HL-60 (cell line): ENCODE measurements at regions not wholly inside any gene's neighbourhood (a gene's known extent, or its start where the extent isn't known, plus 50 kb on each side); places are given as distances from the start of the nearest gene placed in this dataset.

Source experiments
- POLR2AphosphoS5 ChIP-seq: IDR thresholded peaks from 2 replicates; pipeline ENCODE4 v1.6.1; 2012; ENCODE audit warnings: low read depth
- SPI1 ChIP-seq: IDR thresholded peaks from 2 replicates; pipeline ENCODE4 v1.6.1; 2012; ENCODE audit warnings: low read depth, mild to moderate bottlenecking, borderline replicate concordance
- TF ChIP-seq, protein P1 (sequence below): IDR thresholded peaks from one replicate; pipeline ENCODE4 v1.5.1; 2011; ENCODE audit warnings: low read length, control low read depth, inconsistent platforms; ENCODE audit not compliant: insufficient read depth

DNA sequence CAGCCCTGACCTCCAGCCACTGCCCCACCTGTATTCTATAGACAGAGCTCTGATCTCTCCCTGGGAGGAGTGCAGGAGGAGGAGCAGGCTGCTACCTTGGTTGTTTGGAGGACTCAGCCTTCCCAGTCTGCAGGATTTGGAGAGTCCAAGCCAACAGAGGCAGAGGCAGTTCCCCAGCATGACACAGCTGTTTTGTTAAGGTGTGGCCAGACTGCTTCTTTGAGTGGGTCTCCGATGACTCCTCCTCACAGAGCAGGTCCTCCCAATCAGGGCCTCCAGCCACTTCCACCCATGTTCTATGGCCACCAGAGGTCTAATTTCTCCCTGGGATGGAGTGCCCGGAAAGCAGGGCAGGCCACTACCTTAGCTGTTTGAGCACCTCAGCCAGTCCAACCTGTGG lies 203.5 kb downstream of the HACE1 start:
- TF ChIP-seq, protein P1, sequence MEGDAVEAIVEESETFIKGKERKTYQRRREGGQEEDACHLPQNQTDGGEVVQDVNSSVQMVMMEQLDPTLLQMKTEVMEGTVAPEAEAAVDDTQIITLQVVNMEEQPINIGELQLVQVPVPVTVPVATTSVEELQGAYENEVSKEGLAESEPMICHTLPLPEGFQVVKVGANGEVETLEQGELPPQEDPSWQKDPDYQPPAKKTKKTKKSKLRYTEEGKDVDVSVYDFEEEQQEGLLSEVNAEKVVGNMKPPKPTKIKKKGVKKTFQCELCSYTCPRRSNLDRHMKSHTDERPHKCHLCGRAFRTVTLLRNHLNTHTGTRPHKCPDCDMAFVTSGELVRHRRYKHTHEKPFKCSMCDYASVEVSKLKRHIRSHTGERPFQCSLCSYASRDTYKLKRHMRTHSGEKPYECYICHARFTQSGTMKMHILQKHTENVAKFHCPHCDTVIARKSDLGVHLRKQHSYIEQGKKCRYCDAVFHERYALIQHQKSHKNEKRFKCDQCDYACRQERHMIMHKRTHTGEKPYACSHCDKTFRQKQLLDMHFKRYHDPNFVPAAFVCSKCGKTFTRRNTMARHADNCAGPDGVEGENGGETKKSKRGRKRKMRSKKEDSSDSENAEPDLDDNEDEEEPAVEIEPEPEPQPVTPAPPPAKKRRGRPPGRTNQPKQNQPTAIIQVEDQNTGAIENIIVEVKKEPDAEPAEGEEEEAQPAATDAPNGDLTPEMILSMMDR = no peak
- TF ChIP-seq POLR2AphosphoS5 (no peak), SPI1 (no peak)
